K562 (cell line): ENCODE measurements at regions not wholly inside any gene's neighbourhood (a gene's known extent, or its start where the extent isn't known, plus 50 kb on each side); places are given as distances from the start of the nearest gene placed in this dataset.

ENCODE experiments used
- ATAC-seq: fragments of 200-7000 bp; cut with Tn5 transposase; 3 replicates; pipeline ENCODE4 v1.9.1; 2020; ENCODE audit warnings: moderate library complexity
- BruUV-seq: library from RNA; stranded (reverse); fragments of 400-500 nt; replicated peaks from 2 replicates; lab custom pipeline; 2021; lab: Mats Ljungman, UMichigan
- CTCF ChIA-PET: fragments of 300-600 bp; formaldehyde crosslinking; extraction: SDS; loops from one replicate; lab custom pipeline; 2021; ENCODE audit warnings: low intra/inter-chr PET ratio; lab: Yijun Ruan, JAX
- POLR2A ChIA-PET: fragments of 300-600, 350-650 bp; sonication (Branson Sonifier 250); formaldehyde crosslinking; extraction: SDS; loops from one replicate; lab custom pipeline; 2021; ENCODE audit warnings: antibody characterized with exemption, inconsistent platforms; lab: Yijun Ruan, JAX
- DNase-seq, 4 experiments: peaks; one replicate each; pipeline versions ENCODE4 v3.0.0 to v3.0.0-alpha.2; 2011 to 2018; ENCODE audit warnings: low spot score in 3 of 4, mixed read lengths in 3 of 4; ENCODE audit errors: extremely low read depth in 1 of 4
- FAIRE-seq: peaks from 2 replicates; lab custom pipeline; 2011; peaks lifted over from hg19 to GRCh38; lab: Jason Lieb, UNC
- H2AFZ ChIP-seq: 2 replicates; pipeline ENCODE4 v1.6.0; 2011; ENCODE audit warnings: low read depth, low read length, control low read depth, inconsistent platforms
- H3K27ac ChIP-seq: fragments of 200-600 bp; 3 replicates; pipeline ENCODE4 v1.8.0; 2011; ENCODE audit warnings: low read depth, mild to moderate bottlenecking, control low read depth, inconsistent platforms, low read length, moderate library complexity, mixed read lengths; ENCODE audit errors: extremely low read depth
- H3K27me3 ChIP-seq, 2 experiments: fragments of 300-600 bp in 1 of 2; 2 replicates in 1 of 2; 3 replicates in 1 of 2; pipeline versions ENCODE4 v1.6.0 to v1.8.0; 2011; ENCODE audit warnings: inconsistent platforms in 2 of 2, low read length in 2 of 2, mild to moderate bottlenecking in 1 of 2, mixed read lengths in 1 of 2, moderate library complexity in 1 of 2; ENCODE audit not compliant: control insufficient read depth in 2 of 2, insufficient read depth in 2 of 2
- H3K36me3 ChIP-seq: fragments of 300-600 bp; 3 replicates; pipeline ENCODE4 v1.8.0; 2011; ENCODE audit warnings: mild to moderate bottlenecking, low read length, inconsistent platforms; ENCODE audit not compliant: control insufficient read depth, insufficient read depth
- H3K4me1 ChIP-seq, 2 experiments: fragments of 200-600 bp in 1 of 2; replicated peaks in 1 of 2; 2 replicates in 1 of 2; 3 replicates in 1 of 2; pipeline versions ENCODE4 v1.5.1 to v1.8.0; 2011; ENCODE audit warnings: inconsistent platforms in 2 of 2, low read length in 2 of 2, mild to moderate bottlenecking in 1 of 2, mixed read lengths in 1 of 2, moderate library complexity in 1 of 2; ENCODE audit not compliant: control insufficient read depth in 2 of 2, insufficient read depth in 2 of 2
- H3K4me2 ChIP-seq: 2 replicates; pipeline ENCODE4 v1.6.1; 2011; ENCODE audit warnings: low read length, control low read depth, inconsistent platforms, mixed read lengths; ENCODE audit not compliant: insufficient read depth
- H3K4me3 ChIP-seq: fragments of 200-600 bp; sonication (generic), shearing (Covaris generic); 2 replicates; pipeline ENCODE4 v1.5.1; 2016; ENCODE audit warnings: control low read depth, inconsistent platforms
- H3K79me2 ChIP-seq: fragments of 200-600 bp; 3 replicates; pipeline ENCODE4 v1.8.0; 2011; ENCODE audit warnings: low read length, inconsistent platforms; ENCODE audit not compliant: control insufficient read depth, insufficient read depth
- H3K9ac ChIP-seq, 2 experiments: 2 replicates each; pipeline versions ENCODE4 v1.6.0 to v1.6.1; 2011; ENCODE audit warnings: low read depth in 2 of 2, low read length in 2 of 2, control low read depth in 1 of 2, inconsistent platforms in 1 of 2, mild to moderate bottlenecking in 1 of 2, mixed read lengths in 1 of 2; ENCODE audit not compliant: insufficient read depth in 1 of 2
- H3K9me1 ChIP-seq: one replicate; pipeline ENCODE4 v1.6.0; 2011; ENCODE audit warnings: inconsistent platforms, mild to moderate bottlenecking, low read length, moderate library complexity; ENCODE audit not compliant: control insufficient read depth, insufficient read depth
- H3K9me3 ChIP-seq: replicated peaks from 2 replicates; pipeline ENCODE4 v1.5.1; 2011; ENCODE audit warnings: low read depth, low read length, inconsistent platforms; ENCODE audit not compliant: control insufficient read depth, insufficient read depth
- H4K20me1 ChIP-seq: replicated peaks from 2 replicates; pipeline ENCODE4 v1.6.1; 2011; ENCODE audit warnings: low read length, inconsistent platforms, mixed read lengths; ENCODE audit not compliant: control insufficient read depth, insufficient read depth
- BRD4 ChIP-seq: fragments of 200-600 bp; sonication (generic); IDR thresholded peaks from 2 replicates; pipeline ENCODE4 v1.6.1; 2017; ENCODE audit warnings: inconsistent platforms
- CBX1 ChIP-seq: sonication (generic); IDR thresholded peaks from 2 replicates; pipeline ENCODE4 v1.6.1; 2016; ENCODE audit warnings: antibody characterized with exemption, low read depth, mild to moderate bottlenecking
- ELF2 ChIP-seq: fragments of 250-450 bp; sonication (Bioruptor Pico); IDR thresholded peaks from 2 replicates; pipeline ENCODE4 v1.5.0; 2021; ENCODE audit warnings: mild to moderate bottlenecking
- LCOR ChIP-seq: sonication (generic); formaldehyde crosslinking; IDR thresholded peaks from 2 replicates; pipeline ENCODE4 v1.8.0; 2022; ENCODE audit warnings: mild to moderate bottlenecking, missing genetic modification reagents
- SMARCE1 ChIP-seq: fragments of 450-650 bp; IDR thresholded peaks from 2 replicates; pipeline ENCODE4 v1.7.1; 2016; ENCODE audit warnings: mild to moderate bottlenecking
- TAF7 ChIP-seq: fragments of 450-650 bp; IDR thresholded peaks from 2 replicates; pipeline ENCODE4 v1.6.1; 2016; ENCODE audit warnings: missing genetic modification characterization, missing compliant biosample characterization
- ZKSCAN8 ChIP-seq: fragments of 200-800 bp; sonication (Bioruptor generic); IDR thresholded peaks from 2 replicates; pipeline ENCODE4 v1.6.1; 2016; ENCODE audit warnings: missing genetic modification characterization, missing compliant biosample characterization
- ZNF3 ChIP-seq: fragments of 250-450 bp; sonication (Bioruptor Pico); IDR thresholded peaks from 2 replicates; pipeline ENCODE4 v1.5.0; 2021; ENCODE audit warnings: mild to moderate bottlenecking, moderate library complexity
- WGBS: fragments of 100-300 bp; shearing (Covaris generic); methylation state at CpG from one replicate; pipeline ENCODE4 v1.1.6; 2016; ENCODE audit warnings: low coverage, mixed read lengths; ENCODE audit not compliant: insufficient coverage; ENCODE audit errors: missing lambda C conversion rate; 5-methylcytosine and 5-hydroxymethylcytosine counted together
- in situ Hi-C: fragments of 300-500 bp; cut with MboI; formaldehyde crosslinking; loops from 4 replicates; pipeline ENCODE4 v1.15.0; 2018; ENCODE audit warnings: inconsistent platforms, mixed read lengths
- intact Hi-C: fragments of 100-400 bp; cut with micrococcal nuclease; formaldehyde crosslinking; loops from 2 replicates; pipeline ENCODE4 v1.14.2; 2022
- TF ChIP-seq, protein P1 (sequence below): fragments of 450-650 bp; formaldehyde crosslinking; IDR thresholded peaks from 2 replicates; pipeline ENCODE4 v1.4.0; 2020; ENCODE audit warnings: mild to moderate bottlenecking
- TF ChIP-seq, protein P2 (sequence below): fragments of 250-450 bp; sonication (Bioruptor Pico); IDR thresholded peaks from 2 replicates; pipeline ENCODE4 v1.5.0; 2020; ENCODE audit warnings: mild to moderate bottlenecking, borderline replicate concordance
- TF ChIP-seq, protein P3 (sequence below): fragments of 450-650 bp; IDR thresholded peaks from 2 replicates; pipeline ENCODE4 v1.6.1; 2016; ENCODE audit warnings: borderline replicate concordance
- TF ChIP-seq, protein P4 (sequence below), 2 experiments: IDR thresholded peaks; 2 replicates each; pipeline ENCODE4 v1.6.1; 2011; ENCODE audit warnings: borderline replicate concordance in 1 of 2, control low read depth in 1 of 2, low read depth in 1 of 2, low read length in 1 of 2, mild to moderate bottlenecking in 1 of 2, mixed read lengths in 1 of 2, moderate library complexity in 1 of 2; ENCODE audit not compliant: insufficient read depth in 1 of 2, insufficient read length in 1 of 2, poor library complexity in 1 of 2, severe bottlenecking in 1 of 2; ENCODE audit errors: extremely low read depth in 1 of 2
- TF ChIP-seq, protein P5 (sequence below): fragments of 200-800 bp; sonication (Bioruptor generic); IDR thresholded peaks from 2 replicates; pipeline ENCODE4 v1.6.1; 2017; ENCODE audit warnings: missing genetic modification characterization, missing compliant biosample characterization

DNA sequence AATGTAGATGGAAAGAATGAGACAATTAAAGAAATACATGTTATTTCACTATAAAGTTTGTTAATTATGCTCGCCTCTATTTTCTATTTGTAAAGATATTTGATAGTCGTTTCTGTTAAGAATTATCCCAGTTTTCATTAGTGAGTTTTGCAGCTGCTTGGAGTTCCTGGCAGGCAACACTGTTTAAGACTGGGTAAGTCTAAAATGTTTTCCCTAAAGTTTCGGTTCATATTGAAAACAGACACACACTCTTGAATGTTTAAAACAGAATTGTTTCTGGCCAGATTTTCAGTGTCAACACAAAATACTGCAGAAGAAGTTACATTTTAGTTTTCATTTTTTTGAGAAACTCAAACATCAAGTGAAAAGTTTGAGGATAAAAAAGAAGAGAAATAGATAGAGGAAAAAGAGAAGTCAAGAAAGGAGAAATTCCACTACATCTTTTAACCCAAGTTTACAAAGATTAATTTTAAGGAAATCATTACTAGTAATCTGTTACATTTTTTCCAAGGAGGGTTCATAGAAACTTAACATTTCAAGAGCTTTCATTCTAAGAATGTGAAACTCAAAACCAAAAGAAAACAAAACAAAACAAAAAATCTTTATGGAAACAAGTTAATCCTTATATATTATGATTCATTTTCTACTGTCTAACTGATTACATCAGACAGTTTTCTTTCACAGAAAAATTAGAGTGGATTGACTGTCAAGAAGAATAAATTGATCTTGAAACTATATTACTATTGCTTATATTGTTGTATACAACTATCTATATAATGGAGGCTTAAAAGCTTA, 305.5 kb downstream of the FAT4 start:
- FAIRE-seq, result no peak
- no peaks in the 10 kb centered on the region for H3K9me1 ChIP-seq
- BruUV-seq, result no TSS peak
- H2AFZ ChIP-seq, result no peak overlapping the region
- no peak for DNase-seq
- in situ Hi-C loops, result no loop called here
- CTCF ChIA-PET, result no interaction called here
- ATAC-seq, result no peak
- H3K9me3 ChIP-seq, result no peaks in the 10 kb centered on the region
- H3K4me1 ChIP-seq, result no peaks in the 10 kb centered on the region
- POLR2A ChIA-PET, result interaction anchor here (0.5 kb wide), 1 partner anchor 60 kb away, joined by 3 read pairs; no protein-coding TSS in a partner anchor
- no peak overlapping the region for H3K27ac ChIP-seq
- no peak overlapping the region for H3K9ac ChIP-seq
- WGBS, result 0% methylated on average over 3 of the region's 3 CpGs
- H3K27me3 ChIP-seq, result no peaks in the 10 kb centered on the region
- H3K36me3 ChIP-seq, result no peaks in the 10 kb centered on the region
- no peak overlapping the region for H3K4me2 ChIP-seq
- no peaks in the 10 kb centered on the region for H3K79me2 ChIP-seq
- H4K20me1 ChIP-seq, result no peaks in the 10 kb centered on the region
- intact Hi-C loops, result no loop called here
- H3K4me3 ChIP-seq, result no peak overlapping the region
- TF ChIP-seq, protein P1, sequence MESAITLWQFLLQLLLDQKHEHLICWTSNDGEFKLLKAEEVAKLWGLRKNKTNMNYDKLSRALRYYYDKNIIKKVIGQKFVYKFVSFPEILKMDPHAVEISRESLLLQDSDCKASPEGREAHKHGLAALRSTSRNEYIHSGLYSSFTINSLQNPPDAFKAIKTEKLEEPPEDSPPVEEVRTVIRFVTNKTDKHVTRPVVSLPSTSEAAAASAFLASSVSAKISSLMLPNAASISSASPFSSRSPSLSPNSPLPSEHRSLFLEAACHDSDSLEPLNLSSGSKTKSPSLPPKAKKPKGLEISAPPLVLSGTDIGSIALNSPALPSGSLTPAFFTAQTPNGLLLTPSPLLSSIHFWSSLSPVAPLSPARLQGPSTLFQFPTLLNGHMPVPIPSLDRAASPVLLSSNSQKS (CRISPR knock-in tag), result no peak
- no peak for TF ChIP-seq CBX1
- no peak for TF ChIP-seq BRD4
- TF ChIP-seq TAF7, result no peak
- TF ChIP-seq LCOR (CRISPR knock-in tag), result no peak
- no peak for TF ChIP-seq SMARCE1
- TF ChIP-seq, protein P2, sequence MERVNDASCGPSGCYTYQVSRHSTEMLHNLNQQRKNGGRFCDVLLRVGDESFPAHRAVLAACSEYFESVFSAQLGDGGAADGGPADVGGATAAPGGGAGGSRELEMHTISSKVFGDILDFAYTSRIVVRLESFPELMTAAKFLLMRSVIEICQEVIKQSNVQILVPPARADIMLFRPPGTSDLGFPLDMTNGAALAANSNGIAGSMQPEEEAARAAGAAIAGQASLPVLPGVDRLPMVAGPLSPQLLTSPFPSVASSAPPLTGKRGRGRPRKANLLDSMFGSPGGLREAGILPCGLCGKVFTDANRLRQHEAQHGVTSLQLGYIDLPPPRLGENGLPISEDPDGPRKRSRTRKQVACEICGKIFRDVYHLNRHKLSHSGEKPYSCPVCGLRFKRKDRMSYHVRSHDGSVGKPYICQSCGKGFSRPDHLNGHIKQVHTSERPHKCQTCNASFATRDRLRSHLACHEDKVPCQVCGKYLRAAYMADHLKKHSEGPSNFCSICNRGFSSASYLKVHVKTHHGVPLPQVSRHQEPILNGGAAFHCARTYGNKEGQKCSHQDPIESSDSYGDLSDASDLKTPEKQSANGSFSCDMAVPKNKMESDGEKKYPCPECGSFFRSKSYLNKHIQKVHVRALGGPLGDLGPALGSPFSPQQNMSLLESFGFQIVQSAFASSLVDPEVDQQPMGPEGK (CRISPR knock-in tag), result no peak
- TF ChIP-seq, protein P3, sequence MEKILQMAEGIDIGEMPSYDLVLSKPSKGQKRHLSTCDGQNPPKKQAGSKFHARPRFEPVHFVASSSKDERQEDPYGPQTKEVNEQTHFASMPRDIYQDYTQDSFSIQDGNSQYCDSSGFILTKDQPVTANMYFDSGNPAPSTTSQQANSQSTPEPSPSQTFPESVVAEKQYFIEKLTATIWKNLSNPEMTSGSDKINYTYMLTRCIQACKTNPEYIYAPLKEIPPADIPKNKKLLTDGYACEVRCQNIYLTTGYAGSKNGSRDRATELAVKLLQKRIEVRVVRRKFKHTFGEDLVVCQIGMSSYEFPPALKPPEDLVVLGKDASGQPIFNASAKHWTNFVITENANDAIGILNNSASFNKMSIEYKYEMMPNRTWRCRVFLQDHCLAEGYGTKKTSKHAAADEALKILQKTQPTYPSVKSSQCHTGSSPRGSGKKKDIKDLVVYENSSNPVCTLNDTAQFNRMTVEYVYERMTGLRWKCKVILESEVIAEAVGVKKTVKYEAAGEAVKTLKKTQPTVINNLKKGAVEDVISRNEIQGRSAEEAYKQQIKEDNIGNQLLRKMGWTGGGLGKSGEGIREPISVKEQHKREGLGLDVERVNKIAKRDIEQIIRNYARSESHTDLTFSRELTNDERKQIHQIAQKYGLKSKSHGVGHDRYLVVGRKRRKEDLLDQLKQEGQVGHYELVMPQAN, result no peak
- TF ChIP-seq, protein P4, sequence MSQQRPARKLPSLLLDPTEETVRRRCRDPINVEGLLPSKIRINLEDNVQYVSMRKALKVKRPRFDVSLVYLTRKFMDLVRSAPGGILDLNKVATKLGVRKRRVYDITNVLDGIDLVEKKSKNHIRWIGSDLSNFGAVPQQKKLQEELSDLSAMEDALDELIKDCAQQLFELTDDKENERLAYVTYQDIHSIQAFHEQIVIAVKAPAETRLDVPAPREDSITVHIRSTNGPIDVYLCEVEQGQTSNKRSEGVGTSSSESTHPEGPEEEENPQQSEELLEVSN (IDR thresholded peaks at IDR 0.05; ENCODE audit: borderline replicate concordance in 1 of 2, extremely low read depth in 1 of 2, insufficient read depth in 1 of 2, insufficient read length in 1 of 2, low read depth in 1 of 2, low read length in 1 of 2, poor library complexity in 1 of 2, severe bottlenecking in 1 of 2), result no peak
- no peak for TF ChIP-seq ELF2 (CRISPR knock-in tag)
- TF ChIP-seq ZKSCAN8 (CRISPR knock-in tag), result no peak
- TF ChIP-seq, protein P5, sequence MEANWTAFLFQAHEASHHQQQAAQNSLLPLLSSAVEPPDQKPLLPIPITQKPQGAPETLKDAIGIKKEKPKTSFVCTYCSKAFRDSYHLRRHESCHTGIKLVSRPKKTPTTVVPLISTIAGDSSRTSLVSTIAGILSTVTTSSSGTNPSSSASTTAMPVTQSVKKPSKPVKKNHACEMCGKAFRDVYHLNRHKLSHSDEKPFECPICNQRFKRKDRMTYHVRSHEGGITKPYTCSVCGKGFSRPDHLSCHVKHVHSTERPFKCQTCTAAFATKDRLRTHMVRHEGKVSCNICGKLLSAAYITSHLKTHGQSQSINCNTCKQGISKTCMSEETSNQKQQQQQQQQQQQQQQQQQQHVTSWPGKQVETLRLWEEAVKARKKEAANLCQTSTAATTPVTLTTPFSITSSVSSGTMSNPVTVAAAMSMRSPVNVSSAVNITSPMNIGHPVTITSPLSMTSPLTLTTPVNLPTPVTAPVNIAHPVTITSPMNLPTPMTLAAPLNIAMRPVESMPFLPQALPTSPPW (CRISPR knock-in tag), result no peak
- TF ChIP-seq ZNF3 (CRISPR knock-in tag), result no peak
